Naive B cell (primary cell): ENCODE measurements at regions not wholly inside any gene's neighbourhood (a gene's known extent, or its start where the extent isn't known, plus 50 kb on each side); places are given as distances from the start of the nearest gene placed in this dataset.
A peak's percentile ranks its signal among the peaks of the same experiment; 100 is the strongest.

Experiments
- ATAC-seq, 2 donors: fragments of 150-1000 bp; cut with Tn5 transposase; 2 replicates each; pipeline ENCODE4 v1.10.0; 2021; ENCODE audit warnings: low read depth in 2 of 2, mild to moderate bottlenecking in 2 of 2, moderate library complexity in 2 of 2
- DNase-seq: peaks from one replicate; pipeline ENCODE4 v3.0.0; 2022
- H3K27ac Mint-ChIP-seq, 6 donors: one replicate each; pipeline ENCODE4 v1.8.0; 2020 to 2022; ENCODE audit warnings: mild to moderate bottlenecking in 6 of 6, mixed read lengths in 6 of 6, moderate library complexity in 5 of 6, inconsistent platforms in 2 of 6
- H3K27me3 Mint-ChIP-seq, 3 donors: one replicate each; pipeline ENCODE4 v1.8.0; 2021 to 2022; ENCODE audit warnings: mixed read lengths in 3 of 3, mild to moderate bottlenecking in 1 of 3
- H3K36me3 Mint-ChIP-seq, 2 donors: one replicate each; pipeline ENCODE4 v1.8.0; 2020 to 2022; ENCODE audit warnings: mixed read lengths in 2 of 2, inconsistent platforms in 1 of 2, mild to moderate bottlenecking in 1 of 2
- H3K4me1 Mint-ChIP-seq, 3 donors: one replicate each; pipeline ENCODE4 v1.8.0; 2020 to 2022; ENCODE audit warnings: mixed read lengths in 3 of 3, inconsistent platforms in 1 of 3, mild to moderate bottlenecking in 1 of 3, moderate library complexity in 1 of 3
- H3K4me3 Mint-ChIP-seq, 8 donors: one replicate each; pipeline ENCODE4 v1.8.0; 2020 to 2022; ENCODE audit warnings: mild to moderate bottlenecking in 8 of 8, mixed read lengths in 8 of 8, moderate library complexity in 8 of 8, inconsistent platforms in 2 of 8
- H3K9me3 Mint-ChIP-seq, 7 donors: one replicate each; pipeline ENCODE4 v1.8.0; 2020 to 2022; ENCODE audit warnings: mixed read lengths in 7 of 7, mild to moderate bottlenecking in 5 of 7, inconsistent platforms in 2 of 7, moderate library complexity in 1 of 7

- Mint-ChIP-seq H3K36me3 (no peaks in the 10 kb centered on the region), H3K4me1 (no peaks in the 10 kb centered on the region), H3K4me3 (no peak overlapping the region), H3K9me3 (peaks cover 0 to 2% (median 0%) of the 10 kb centered on the region in 7 donors), H3K27me3 (peaks cover 0 to 18% (median 0%) of the 10 kb centered on the region in 3 donors), H3K27ac (no peak overlapping the region)
- DNase-seq, result no peak
- ATAC-seq, result no peak
These were observed 117.9 kb upstream of the COL6A5 start for GRCh38 chr3:130227540-130227939.

- no peak for ATAC-seq
- no peak for DNase-seq
- Mint-ChIP-seq H3K27me3 (peaks cover 0 to 14% (median 6%) of the 10 kb centered on the region in 3 donors), H3K4me3 (no peak overlapping the region), H3K4me1 (no peaks in the 10 kb centered on the region), H3K36me3 (no peaks in the 10 kb centered on the region), H3K9me3 (peaks cover 0 to 2% (median 0%) of the 10 kb centered on the region in 7 donors), H3K27ac (no peak overlapping the region)
These were observed 102.5 kb upstream of the COL6A5 start for GRCh38 chr3:130242850-130243569.

GRCh38 chr3:130243808-130244207 is 101.7 kb upstream of the COL6A5 start:
- Mint-ChIP-seq H3K27ac (no peak overlapping the region), H3K4me3 (no peak overlapping the region), H3K4me1 (no peaks in the 10 kb centered on the region), H3K27me3 (peaks cover 0 to 14% (median 6%) of the 10 kb centered on the region in 3 donors), H3K36me3 (no peaks in the 10 kb centered on the region), H3K9me3 (peaks cover 0 to 2% (median 0%) of the 10 kb centered on the region in 7 donors)
- no peak for DNase-seq
- no peak for ATAC-seq

- Mint-ChIP-seq H3K4me3 (no peak overlapping the region), H3K9me3 (peaks cover 0 to 2% (median 0%) of the 10 kb centered on the region in 7 donors), H3K36me3 (no peaks in the 10 kb centered on the region), H3K27ac (no peak overlapping the region), H3K4me1 (no peaks in the 10 kb centered on the region), H3K27me3 (peaks cover 0 to 6% (median 5%) of the 10 kb centered on the region in 3 donors)
- DNase-seq, result no peak
- no peak for ATAC-seq
These were observed 94.5 kb upstream of the COL6A5 start for GRCh38 chr3:130250982-130251381.

- Mint-ChIP-seq H3K27me3 (peaks cover 5 to 22% (median 9%) of the 10 kb centered on the region in 3 donors), H3K9me3 (peaks cover 0 to 2% (median 0%) of the 10 kb centered on the region in 7 donors), H3K4me3 (no peak overlapping the region), H3K4me1 (no peaks in the 10 kb centered on the region), H3K36me3 (no peaks in the 10 kb centered on the region), H3K27ac (no peak overlapping the region)
- DNase-seq, result no peak
- ATAC-seq, result no peak
These were observed 90.0 kb upstream of the COL6A5 start for GRCh38 chr3:130255442-130255841.

GRCh38 chr3:130256821-130257340 is 88.6 kb upstream of the COL6A5 start:
- no peaks in the 10 kb centered on the region for H3K36me3 Mint-ChIP-seq
- H3K27ac Mint-ChIP-seq, result no peak overlapping the region
- peaks cover 0 to 2% (median 0%) of the 10 kb centered on the region in 7 donors for H3K9me3 Mint-ChIP-seq
- H3K27me3 Mint-ChIP-seq, result peaks cover 3 to 22% (median 9%) of the 10 kb centered on the region in 3 donors
- DNase-seq, result no peak
- H3K4me3 Mint-ChIP-seq, result no peak overlapping the region
- H3K4me1 Mint-ChIP-seq, result no peaks in the 10 kb centered on the region
- no peak for ATAC-seq

GRCh38 chr3:130258532-130258952 is 86.9 kb upstream of the COL6A5 start:
- H3K36me3 Mint-ChIP-seq, result no peaks in the 10 kb centered on the region
- peaks cover 0 to 2% (median 0%) of the 10 kb centered on the region in 7 donors for H3K9me3 Mint-ChIP-seq
- no peak overlapping the region for H3K27ac Mint-ChIP-seq
- ATAC-seq, result no peak
- no peak overlapping the region for H3K4me3 Mint-ChIP-seq
- DNase-seq, result no peak
- no peaks in the 10 kb centered on the region for H3K4me1 Mint-ChIP-seq
- peaks cover 0 to 22% (median 9%) of the 10 kb centered on the region in 3 donors for H3K27me3 Mint-ChIP-seq

GRCh38 chr3:130259166-130259874 is 86.2 kb upstream of the COL6A5 start:
- no peak overlapping the region for H3K27ac Mint-ChIP-seq
- no peaks in the 10 kb centered on the region for H3K36me3 Mint-ChIP-seq
- H3K9me3 Mint-ChIP-seq, result peaks cover 0 to 2% (median 0%) of the 10 kb centered on the region in 7 donors
- H3K4me1 Mint-ChIP-seq, result no peaks in the 10 kb centered on the region
- H3K27me3 Mint-ChIP-seq, result peaks cover 0 to 22% (median 9%) of the 10 kb centered on the region in 3 donors
- DNase-seq (no peak), ATAC-seq (no peak)
- no peak overlapping the region for H3K4me3 Mint-ChIP-seq

- no peak overlapping the region for H3K27ac Mint-ChIP-seq
- H3K27me3 Mint-ChIP-seq, result peaks cover 0 to 22% (median 9%) of the 10 kb centered on the region in 3 donors
- H3K4me3 Mint-ChIP-seq, result no peak overlapping the region
- peaks cover 0 to 2% (median 0%) of the 10 kb centered on the region in 7 donors for H3K9me3 Mint-ChIP-seq
- no peaks in the 10 kb centered on the region for H3K4me1 Mint-ChIP-seq
- no peak for DNase-seq
- H3K36me3 Mint-ChIP-seq, result no peaks in the 10 kb centered on the region
- ATAC-seq, result no peak
These were observed 84.6 kb upstream of the COL6A5 start for GRCh38 chr3:130260918-130261317.

GRCh38 chr3:130263708-130264107 is 81.8 kb upstream of the COL6A5 start:
- Mint-ChIP-seq H3K36me3 (no peaks in the 10 kb centered on the region), H3K27me3 (peaks cover 0 to 14% (median 0%) of the 10 kb centered on the region in 3 donors), H3K4me1 (no peaks in the 10 kb centered on the region), H3K9me3 (no peaks in the 10 kb centered on the region), H3K27ac (no peak overlapping the region), H3K4me3 (no peak overlapping the region)
- ATAC-seq, result no peak
- DNase-seq, result no peak

- DNase-seq (no peak), ATAC-seq (no peak)
- no peak overlapping the region for H3K27ac Mint-ChIP-seq
- H3K4me1 Mint-ChIP-seq, result no peaks in the 10 kb centered on the region
- no peak overlapping the region for H3K4me3 Mint-ChIP-seq
- H3K9me3 Mint-ChIP-seq, result peaks cover 0 to 2% (median 0%) of the 10 kb centered on the region in 7 donors
- peaks cover 7 to 24% (median 9%) of the 10 kb centered on the region in 3 donors for H3K27me3 Mint-ChIP-seq
- no peaks in the 10 kb centered on the region for H3K36me3 Mint-ChIP-seq
These were observed 78.7 kb upstream of the COL6A5 start for GRCh38 chr3:130266817-130267216.

GRCh38 chr3:130276203-130276803 is 69.2 kb upstream of the COL6A5 start:
- no peaks in the 10 kb centered on the region for H3K36me3 Mint-ChIP-seq
- no peak for DNase-seq
- no peaks in the 10 kb centered on the region for H3K4me1 Mint-ChIP-seq
- ATAC-seq, result no peak
- H3K4me3 Mint-ChIP-seq, result no peak overlapping the region
- H3K27me3 Mint-ChIP-seq, result peaks cover 12 to 29% (median 20%) of the 10 kb centered on the region in 3 donors
- H3K9me3 Mint-ChIP-seq, result no peaks in the 10 kb centered on the region
- peak overlapping the region in 1 of 6 donors; percentile 3 for H3K27ac Mint-ChIP-seq

- ATAC-seq (no peak), DNase-seq (no peak)
- peaks cover 0 to 6% (median 0%) of the 10 kb centered on the region in 7 donors for H3K9me3 Mint-ChIP-seq
- H3K4me1 Mint-ChIP-seq, result no peaks in the 10 kb centered on the region
- no peak overlapping the region for H3K4me3 Mint-ChIP-seq
- H3K27me3 Mint-ChIP-seq, result peaks cover 6 to 29% (median 15%) of the 10 kb centered on the region in 3 donors
- no peaks in the 10 kb centered on the region for H3K36me3 Mint-ChIP-seq
- no peak overlapping the region for H3K27ac Mint-ChIP-seq
These were observed 56.8 kb upstream of the COL6A5 start for GRCh38 chr3:130288670-130289069.
